IMR-90 (cell line): ENCODE measurements at regions not wholly inside any gene's neighbourhood (a gene's known extent, or its start where the extent isn't known, plus 50 kb on each side); places are given as distances from the start of the nearest gene placed in this dataset.

ENCODE experiments used
- ATAC-seq: fragments of 200-7000 bp; cut with Tn5 transposase; 2 replicates; pipeline ENCODE4 v1.9.1; 2020; ENCODE audit warnings: low read depth, mild to moderate bottlenecking, moderate library complexity
- BruUV-seq: library from RNA; stranded (reverse); fragments of 400-500 nt; replicated peaks from 2 replicates; lab custom pipeline; 2021; lab: Mats Ljungman, UMichigan
- CTCF ChIA-PET: fragments of 300-600 bp; formaldehyde crosslinking; extraction: SDS; loops from one replicate; lab custom pipeline; 2021; ENCODE audit warnings: antibody characterized with exemption; lab: Yijun Ruan, JAX
- POLR2A ChIA-PET: fragments of 300-600 bp; sonication (Branson Sonifier 250); formaldehyde crosslinking; loops from one replicate; lab custom pipeline; 2022; ENCODE audit warnings: antibody characterized with exemption; ENCODE audit not compliant: unreplicated experiment; lab: Charles Lee
- DNase-seq: peaks from one replicate; pipeline ENCODE4 v3.0.0; 2013
- H2AFZ ChIP-seq: replicated peaks from 2 replicates; pipeline ENCODE3; 2013; ENCODE audit warnings: low read length, mild to moderate bottlenecking; ENCODE audit not compliant: poor library complexity
- H2AK5ac ChIP-seq: 2 replicates; pipeline ENCODE4 v1.6.1; 2013; ENCODE audit warnings: low read depth, low read length, inconsistent platforms
- H2AK9ac ChIP-seq: replicated peaks from 2 replicates; pipeline ENCODE3; 2013; ENCODE audit warnings: mild to moderate bottlenecking, low read depth, low read length, moderate library complexity; ENCODE audit not compliant: poor library complexity
- H2BK120ac ChIP-seq: 2 replicates; pipeline ENCODE4 v1.6.1; 2013; ENCODE audit warnings: low read depth, low read length, inconsistent platforms
- H2BK15ac ChIP-seq: 3 replicates; pipeline ENCODE4 v1.6.1; 2013; ENCODE audit warnings: low read depth, low read length, inconsistent platforms
- H2BK20ac ChIP-seq: 2 replicates; pipeline ENCODE4 v1.6.1; 2013; ENCODE audit warnings: low read depth, mild to moderate bottlenecking, inconsistent platforms, low read length, moderate library complexity
- H2BK5ac ChIP-seq: 2 replicates; pipeline ENCODE4 v1.6.1; 2013; ENCODE audit warnings: mild to moderate bottlenecking, low read depth, low read length, inconsistent platforms; ENCODE audit not compliant: poor library complexity, severe bottlenecking
- H3K14ac ChIP-seq: replicated peaks from 2 replicates; pipeline ENCODE4 v1.6.1; 2013; ENCODE audit warnings: low read depth, low read length, inconsistent platforms
- H3K18ac ChIP-seq: 2 replicates; pipeline ENCODE4 v1.6.1; 2013; ENCODE audit warnings: low read depth, low read length, control low read depth
- H3K23ac ChIP-seq: 2 replicates; pipeline ENCODE4 v1.6.1; 2013; ENCODE audit warnings: low read depth, low read length, inconsistent platforms
- H3K27ac ChIP-seq: 2 replicates; pipeline ENCODE4 v1.5.1; 2013; ENCODE audit warnings: mild to moderate bottlenecking, control low read depth, low read length; ENCODE audit not compliant: insufficient read depth
- H3K27me3 ChIP-seq: 2 replicates; pipeline ENCODE4 v1.6.1; 2013; ENCODE audit warnings: low read length; ENCODE audit not compliant: control insufficient read depth, insufficient read depth
- H3K36me3 ChIP-seq: 2 replicates; pipeline ENCODE4 v1.6.1; 2013; ENCODE audit warnings: low read length, mixed read lengths; ENCODE audit not compliant: control insufficient read depth, insufficient read depth
- H3K4ac ChIP-seq: 2 replicates; pipeline ENCODE4 v1.6.1; 2013; ENCODE audit warnings: low read depth, low read length, inconsistent platforms
- H3K4me1 ChIP-seq: 2 replicates; pipeline ENCODE4 v1.6.1; 2013; ENCODE audit warnings: low read length, mixed read lengths; ENCODE audit not compliant: control insufficient read depth, insufficient read depth
- H3K4me2 ChIP-seq: 2 replicates; pipeline ENCODE4 v1.6.1; 2013; ENCODE audit warnings: low read depth, mild to moderate bottlenecking, control low read depth, low read length, moderate library complexity
- H3K4me3 ChIP-seq: 2 replicates; pipeline ENCODE4 v1.5.1; 2013; ENCODE audit warnings: low read depth, mild to moderate bottlenecking, control low read depth, low read length, moderate library complexity; ENCODE audit not compliant: insufficient read depth
- H3K56ac ChIP-seq: 2 replicates; pipeline ENCODE4 v1.6.1; 2013; ENCODE audit warnings: low read length, inconsistent platforms; ENCODE audit not compliant: insufficient read depth; ENCODE audit errors: extremely low read depth
- H3K79me1 ChIP-seq, 2 experiments: 2 replicates each; pipeline ENCODE4 v1.6.1; 2013; ENCODE audit warnings: low read length in 2 of 2, inconsistent platforms in 1 of 2, low read depth in 1 of 2
- H3K9ac ChIP-seq: 2 replicates; pipeline ENCODE4 v1.6.1; 2013; ENCODE audit warnings: low read depth, low read length, control low read depth
- H3K9me1 ChIP-seq: 2 replicates; pipeline ENCODE4 v1.6.1; 2013; ENCODE audit warnings: low read length, inconsistent platforms; ENCODE audit not compliant: insufficient read depth
- H3K9me3 ChIP-seq: 2 replicates; pipeline ENCODE4 v1.6.1; 2013; ENCODE audit warnings: low read length; ENCODE audit not compliant: control insufficient read depth, insufficient read depth
- H4K20me1 ChIP-seq: 2 replicates; pipeline ENCODE4 v1.6.1; 2013; ENCODE audit warnings: low read length, inconsistent platforms; ENCODE audit not compliant: insufficient read depth
- H4K5ac ChIP-seq: 2 replicates; pipeline ENCODE4 v1.6.1; 2013; ENCODE audit warnings: mild to moderate bottlenecking, low read depth, low read length, control low read depth
- H4K8ac ChIP-seq, 2 experiments: 2 replicates each; pipeline ENCODE4 v1.6.1; 2013; ENCODE audit warnings: low read depth in 2 of 2, low read length in 2 of 2, control low read depth in 1 of 2, inconsistent platforms in 1 of 2
- H4K91ac ChIP-seq: 2 replicates; pipeline ENCODE4 v1.6.1; 2013; ENCODE audit warnings: low read depth, low read length, inconsistent platforms; ENCODE audit not compliant: insufficient read depth
- FOS ChIP-seq: fragments of 150-350 bp; IDR thresholded peaks from 2 replicates; pipeline ENCODE4 v1.6.1; 2016; ENCODE audit warnings: low read depth, low read length
- POLR2A ChIP-seq: IDR thresholded peaks from 2 replicates; pipeline ENCODE4 v1.6.1; 2012; ENCODE audit warnings: mild to moderate bottlenecking, low read depth, low read length
- RCOR1 ChIP-seq: IDR thresholded peaks from 2 replicates; pipeline ENCODE4 v1.6.1; 2012; ENCODE audit warnings: mild to moderate bottlenecking, low read length, improper control_type of control experiment; ENCODE audit not compliant: insufficient replicate concordance
- WGBS, 2 experiments: methylation state at CpG; one replicate each; pipeline versions ENCODE4 v1.1.5 to v1.1.7; 2013; ENCODE audit warnings: missing lambda C conversion rate in 2 of 2; ENCODE audit not compliant: insufficient read length in 1 of 2; ENCODE audit errors: extremely low coverage in 2 of 2; 5-methylcytosine and 5-hydroxymethylcytosine counted together
- dilution Hi-C: fragments of 300-500 bp; cut with HindIII; formaldehyde crosslinking; loops from one replicate; pipeline ENCODE4 v1.14.3; 2018; ENCODE audit warnings: low sequenced_read_pairs; ENCODE audit not compliant: unreplicated experiment
- in situ Hi-C: fragments of 300-500 bp; cut with MboI; formaldehyde crosslinking; loops from 3 replicates; pipeline ENCODE4 v1.14.3; 2019; ENCODE audit warnings: low sequenced_read_pairs, inconsistent platforms, mixed read lengths
- intact Hi-C: fragments of 100-400 bp; cut with micrococcal nuclease; formaldehyde crosslinking; loops from 2 replicates; pipeline ENCODE4 v1.10.0; 2022

DNA sequence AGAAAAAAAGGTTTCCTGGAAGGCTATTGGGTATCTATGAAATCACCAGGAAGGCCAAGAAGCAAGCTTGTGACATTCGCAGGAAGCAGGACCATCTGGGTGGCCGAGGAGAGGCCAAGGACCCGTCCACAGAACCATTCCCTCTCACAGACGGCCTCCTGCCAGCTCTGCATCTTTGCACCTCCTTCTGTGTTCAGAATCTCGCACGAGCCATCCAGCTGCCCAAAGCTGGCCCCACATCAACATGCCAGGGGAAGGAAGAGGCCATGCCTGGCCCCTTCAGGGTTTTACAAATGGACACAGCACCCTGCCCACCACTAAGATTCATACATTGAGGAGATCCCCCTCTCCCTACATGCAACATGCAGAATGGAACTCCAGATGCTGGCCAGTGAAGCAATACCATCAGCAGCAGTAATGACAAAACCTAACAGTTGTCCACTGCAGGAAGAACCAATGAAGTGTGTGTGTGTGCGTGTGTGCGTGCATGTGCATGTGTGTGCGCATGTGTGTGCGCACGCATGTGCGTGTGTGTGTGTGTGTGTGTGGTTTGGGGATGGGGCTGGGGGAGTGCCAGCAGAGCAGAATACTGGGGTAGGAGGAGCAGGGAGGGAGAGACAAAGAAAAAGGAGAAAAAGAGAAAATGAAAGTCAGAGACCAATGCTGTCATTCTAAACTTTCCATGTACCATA, 184.2 kb upstream of the FOXQ1 start:
- POLR2A ChIA-PET, result no interaction called here
- no peak for TF ChIP-seq POLR2A
- no peak for TF ChIP-seq FOS
- TF ChIP-seq RCOR1, result no peak
- no peak overlapping the region for H3K56ac ChIP-seq
- no peak overlapping the region; the same call in 1 of the 2 replicates for H2AK5ac ChIP-seq
- DNase-seq (no peak), ATAC-seq (no peak)
- H3K9me3 ChIP-seq, result no peaks in the 10 kb centered on the region
- H3K4me3 ChIP-seq, result no peak overlapping the region
- H2BK120ac ChIP-seq, result no peak overlapping the region
- H2BK5ac ChIP-seq, result no peak overlapping the region
- no peak overlapping the region for H3K18ac ChIP-seq
- H3K23ac ChIP-seq, result no peak overlapping the region
- no peak overlapping the region for H3K4me2 ChIP-seq
- intact Hi-C loops (no loop called here), in situ Hi-C loops (no loop called here), dilution Hi-C loops (no loop called here)
- H4K91ac ChIP-seq, result no peak overlapping the region
- H3K79me1 ChIP-seq, result no peaks in the 10 kb centered on the region
- H3K9ac ChIP-seq, result no peak overlapping the region
- no peak overlapping the region for H2AK9ac ChIP-seq
- H3K4me1 ChIP-seq, result peaks cover 4% of the 10 kb centered on the region; the same call in 1 of the 2 replicates
- 81% methylated on average over 5 of the region's 12 CpGs; no CpG with 5 or more reads in 1 of the 2 experiments for WGBS, 2 experiments
- H4K8ac ChIP-seq, result no peak overlapping the region
- no peak overlapping the region for H2AFZ ChIP-seq
- H4K20me1 ChIP-seq, result no peaks in the 10 kb centered on the region
- no peak overlapping the region for H2BK15ac ChIP-seq
- no peaks in the 10 kb centered on the region for H3K36me3 ChIP-seq
- no peak overlapping the region for H3K27ac ChIP-seq
- CTCF ChIA-PET, result no interaction called here
- H3K4ac ChIP-seq, result no peak overlapping the region
- no peaks in the 10 kb centered on the region for H3K9me1 ChIP-seq
- H3K27me3 ChIP-seq, result peaks cover 3% of the 10 kb centered on the region
- no peak overlapping the region for H3K14ac ChIP-seq
- no peak overlapping the region for H2BK20ac ChIP-seq
- BruUV-seq, result no TSS peak
- H4K5ac ChIP-seq, result no peak overlapping the region
